ENCODE measurements at regions not wholly inside any gene's neighbourhood (a gene's known extent, or its start where the extent isn't known, plus 50 kb on each side); places are given as distances from the start of the nearest gene placed in this dataset.
"Not testable (repeated sequence)": the region's sequence is repeated elsewhere in the genome, so short reads cannot be mapped to it uniquely, and the experiment has no call there.

DNA sequence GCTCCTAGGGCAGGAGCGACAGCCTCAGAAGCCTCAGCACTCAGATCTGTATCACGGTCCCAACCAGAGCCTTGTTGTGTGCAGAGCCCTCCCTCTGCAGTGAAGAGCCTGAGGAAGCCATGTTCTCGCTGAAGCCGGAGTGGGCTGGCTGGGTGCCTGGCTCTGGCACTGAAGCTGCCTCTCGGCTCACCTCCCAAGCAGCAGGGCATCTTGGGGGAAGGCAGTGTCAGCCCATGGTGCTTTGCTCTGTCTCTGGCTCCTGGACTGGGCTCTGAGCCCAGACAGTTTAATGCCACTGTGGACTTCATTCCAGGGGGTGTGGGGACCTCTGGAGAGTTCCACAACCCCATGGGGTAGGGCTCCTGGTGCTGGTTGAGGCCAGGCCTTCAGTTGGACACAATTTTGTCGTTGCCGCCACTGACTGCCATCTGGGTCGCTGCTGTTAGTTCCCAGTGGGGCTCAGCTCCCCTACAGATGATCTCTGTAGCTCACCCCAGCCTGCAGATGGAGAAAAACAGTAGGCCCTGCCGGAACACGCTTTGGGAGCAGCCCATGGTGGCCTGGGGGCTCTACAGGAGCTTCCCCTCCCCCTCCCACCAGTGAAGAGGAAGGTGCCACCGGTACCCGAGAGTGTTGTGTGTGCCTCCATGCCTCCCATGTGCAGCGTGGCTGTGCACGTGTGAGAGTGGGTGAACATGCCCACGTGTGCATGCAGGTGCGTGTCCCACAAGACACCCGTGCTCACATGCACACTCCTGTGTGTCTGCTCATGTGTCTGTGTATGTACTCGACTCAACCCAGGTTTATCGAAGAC, 86.5 kb upstream of the B3GAT1 start:
- no peak overlapping the region for H3K27ac ChIP-seq (ENCODE audit: insufficient read depth, low read length)

GRCh38 chr11:134497586-134497985, 85.5 kb upstream of the B3GAT1 start:
- TF ChIP-seq, protein P1, sequence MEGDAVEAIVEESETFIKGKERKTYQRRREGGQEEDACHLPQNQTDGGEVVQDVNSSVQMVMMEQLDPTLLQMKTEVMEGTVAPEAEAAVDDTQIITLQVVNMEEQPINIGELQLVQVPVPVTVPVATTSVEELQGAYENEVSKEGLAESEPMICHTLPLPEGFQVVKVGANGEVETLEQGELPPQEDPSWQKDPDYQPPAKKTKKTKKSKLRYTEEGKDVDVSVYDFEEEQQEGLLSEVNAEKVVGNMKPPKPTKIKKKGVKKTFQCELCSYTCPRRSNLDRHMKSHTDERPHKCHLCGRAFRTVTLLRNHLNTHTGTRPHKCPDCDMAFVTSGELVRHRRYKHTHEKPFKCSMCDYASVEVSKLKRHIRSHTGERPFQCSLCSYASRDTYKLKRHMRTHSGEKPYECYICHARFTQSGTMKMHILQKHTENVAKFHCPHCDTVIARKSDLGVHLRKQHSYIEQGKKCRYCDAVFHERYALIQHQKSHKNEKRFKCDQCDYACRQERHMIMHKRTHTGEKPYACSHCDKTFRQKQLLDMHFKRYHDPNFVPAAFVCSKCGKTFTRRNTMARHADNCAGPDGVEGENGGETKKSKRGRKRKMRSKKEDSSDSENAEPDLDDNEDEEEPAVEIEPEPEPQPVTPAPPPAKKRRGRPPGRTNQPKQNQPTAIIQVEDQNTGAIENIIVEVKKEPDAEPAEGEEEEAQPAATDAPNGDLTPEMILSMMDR (conservative IDR thresholded peaks at IDR 0.05 in 1 of 2, IDR thresholded peaks at IDR 0.05 in 1 of 2; ENCODE audit: low read depth in 1 of 2, low read length in 2 of 2): no peak
- TF ChIP-seq EZH2 (IDR thresholded peaks at IDR 0.05; ENCODE audit: low read length, missing control alignments): no peak
- Histone ChIP-seq H3K4me3 (replicated peaks in 1 of 4; ENCODE audit: control extremely low read depth in 1 of 4, insufficient read depth in 1 of 4, low read depth in 3 of 4, low read length in 4 of 4) (no peak overlapping the region), H3K27me3 (ENCODE audit: control insufficient read depth, insufficient read depth, low read length) (no peaks in the 10 kb centered on the region), H2AFZ (ENCODE audit: low read length) (no peak overlapping the region), H3K9ac (ENCODE audit: insufficient read depth, low read length) (no peak overlapping the region), H3K27ac (ENCODE audit: insufficient read depth, low read length) (no peak overlapping the region), H3K79me2 (ENCODE audit: control insufficient read depth, insufficient read depth, low read length) (no peaks in the 10 kb centered on the region), H3K9me3 (ENCODE audit: control insufficient read depth, insufficient read depth, low read depth, low read length) (no peaks in the 10 kb centered on the region), H3K4me1 (ENCODE audit: control insufficient read depth, extremely low read depth, insufficient read depth, low read length) (no peaks in the 10 kb centered on the region), H4K20me1 (ENCODE audit: control insufficient read depth, extremely low read depth, insufficient read depth, low read length) (no peaks in the 10 kb centered on the region), H3K36me3 (ENCODE audit: control insufficient read depth, insufficient read depth, low read length) (no peaks in the 10 kb centered on the region), H3K4me2 (ENCODE audit: extremely low read depth, insufficient read depth, low read length) (no peak overlapping the region)
- DNase-seq (ENCODE audit: low read depth in 2 of 2): no peak

More for the DNA sequence above, 86.5 kb upstream of the B3GAT1 start:
- H3K9me3 ChIP-seq (ENCODE audit: control insufficient read depth, insufficient read depth, low read depth, low read length): no peaks in the 10 kb centered on the region
- H3K9ac ChIP-seq (ENCODE audit: insufficient read depth, low read length): no peak overlapping the region
- no peak overlapping the region for H3K4me2 ChIP-seq (ENCODE audit: extremely low read depth, insufficient read depth, low read length)
- H2AFZ ChIP-seq (ENCODE audit: low read length): no peak overlapping the region
- no peaks in the 10 kb centered on the region for H3K36me3 ChIP-seq (ENCODE audit: control insufficient read depth, insufficient read depth, low read length)
- DNase-seq (ENCODE audit: low read depth in 2 of 2): no peak
- H3K4me1 ChIP-seq (ENCODE audit: control insufficient read depth, extremely low read depth, insufficient read depth, low read length): no peaks in the 10 kb centered on the region
- no peak overlapping the region for H3K4me3 ChIP-seq (replicated peaks in 1 of 4; ENCODE audit: control extremely low read depth in 1 of 4, insufficient read depth in 1 of 4, low read depth in 3 of 4, low read length in 4 of 4)
- TF ChIP-seq, protein P1 (conservative IDR thresholded peaks at IDR 0.05 in 1 of 2, IDR thresholded peaks at IDR 0.05 in 1 of 2; ENCODE audit: low read depth in 1 of 2, low read length in 2 of 2): no peak
- no peak for TF ChIP-seq EZH2 (IDR thresholded peaks at IDR 0.05; ENCODE audit: low read length, missing control alignments)
- H3K27me3 ChIP-seq (ENCODE audit: control insufficient read depth, insufficient read depth, low read length): no peaks in the 10 kb centered on the region
- H3K79me2 ChIP-seq (ENCODE audit: control insufficient read depth, insufficient read depth, low read length): no peaks in the 10 kb centered on the region
- no peaks in the 10 kb centered on the region for H4K20me1 ChIP-seq (ENCODE audit: control insufficient read depth, extremely low read depth, insufficient read depth, low read length)

GRCh38 chr11:134496058-134496457, 84.0 kb upstream of the B3GAT1 start:
- DNase-seq (ENCODE audit: low read depth in 2 of 2); H3K4me2 ChIP-seq (ENCODE audit: extremely low read depth, insufficient read depth, low read length); H3K9ac ChIP-seq (ENCODE audit: insufficient read depth, low read length); H3K4me3 ChIP-seq (replicated peaks in 1 of 4; ENCODE audit: control extremely low read depth in 1 of 4, insufficient read depth in 1 of 4, low read depth in 3 of 4, low read length in 4 of 4); H3K9me3 ChIP-seq (ENCODE audit: control insufficient read depth, insufficient read depth, low read depth, low read length); H4K20me1 ChIP-seq (ENCODE audit: control insufficient read depth, extremely low read depth, insufficient read depth, low read length); H3K79me2 ChIP-seq (ENCODE audit: control insufficient read depth, insufficient read depth, low read length); H2AFZ ChIP-seq (ENCODE audit: low read length); H3K4me1 ChIP-seq (ENCODE audit: control insufficient read depth, extremely low read depth, insufficient read depth, low read length); H3K36me3 ChIP-seq (ENCODE audit: control insufficient read depth, insufficient read depth, low read length); H3K27ac ChIP-seq (ENCODE audit: insufficient read depth, low read length); H3K27me3 ChIP-seq (ENCODE audit: control insufficient read depth, insufficient read depth, low read length): not testable (repeated sequence)

- H3K9me3 ChIP-seq (ENCODE audit: control insufficient read depth, insufficient read depth, low read depth, low read length); H3K4me1 ChIP-seq (ENCODE audit: control insufficient read depth, extremely low read depth, insufficient read depth, low read length); H3K4me2 ChIP-seq (ENCODE audit: extremely low read depth, insufficient read depth, low read length); DNase-seq (ENCODE audit: low read depth in 2 of 2); H3K27me3 ChIP-seq (ENCODE audit: control insufficient read depth, insufficient read depth, low read length); H4K20me1 ChIP-seq (ENCODE audit: control insufficient read depth, extremely low read depth, insufficient read depth, low read length); H3K79me2 ChIP-seq (ENCODE audit: control insufficient read depth, insufficient read depth, low read length); H3K9ac ChIP-seq (ENCODE audit: insufficient read depth, low read length); H3K36me3 ChIP-seq (ENCODE audit: control insufficient read depth, insufficient read depth, low read length); H3K27ac ChIP-seq (ENCODE audit: insufficient read depth, low read length); H2AFZ ChIP-seq (ENCODE audit: low read length); H3K4me3 ChIP-seq (replicated peaks in 1 of 4; ENCODE audit: control extremely low read depth in 1 of 4, insufficient read depth in 1 of 4, low read depth in 3 of 4, low read length in 4 of 4): not testable (repeated sequence)
Measured at GRCh38 chr11:134494395-134494794, 82.4 kb upstream of the B3GAT1 start.

- H3K4me2 ChIP-seq (ENCODE audit: extremely low read depth, insufficient read depth, low read length); H4K20me1 ChIP-seq (ENCODE audit: control insufficient read depth, extremely low read depth, insufficient read depth, low read length); H3K4me3 ChIP-seq (replicated peaks in 1 of 4; ENCODE audit: control extremely low read depth in 1 of 4, insufficient read depth in 1 of 4, low read depth in 3 of 4, low read length in 4 of 4); DNase-seq (ENCODE audit: low read depth in 2 of 2); H3K27ac ChIP-seq (ENCODE audit: insufficient read depth, low read length); H3K79me2 ChIP-seq (ENCODE audit: control insufficient read depth, insufficient read depth, low read length); H3K9me3 ChIP-seq (ENCODE audit: control insufficient read depth, insufficient read depth, low read depth, low read length); H3K36me3 ChIP-seq (ENCODE audit: control insufficient read depth, insufficient read depth, low read length); H2AFZ ChIP-seq (ENCODE audit: low read length); H3K27me3 ChIP-seq (ENCODE audit: control insufficient read depth, insufficient read depth, low read length); H3K9ac ChIP-seq (ENCODE audit: insufficient read depth, low read length); H3K4me1 ChIP-seq (ENCODE audit: control insufficient read depth, extremely low read depth, insufficient read depth, low read length): not testable (repeated sequence)
Measured at GRCh38 chr11:134492411-134492810, 80.4 kb upstream of the B3GAT1 start.
